HG03066 (cell line): ENCODE measurements at regions not wholly inside any gene's neighbourhood (a gene's known extent, or its start where the extent isn't known, plus 50 kb on each side); places are given as distances from the start of the nearest gene placed in this dataset.

Experiments
- ATAC-seq: cut with Tn5 transposase; IDR thresholded peaks from one replicate; pipeline ENCODE4 v1.9.1; 2021; ENCODE audit warnings: low read depth; ENCODE audit not compliant: unreplicated experiment

- ATAC-seq = no peak
These were observed 51.9 kb upstream of the TSPAN11 start for GRCh38 chr12:30874455-30875321.

DNA sequence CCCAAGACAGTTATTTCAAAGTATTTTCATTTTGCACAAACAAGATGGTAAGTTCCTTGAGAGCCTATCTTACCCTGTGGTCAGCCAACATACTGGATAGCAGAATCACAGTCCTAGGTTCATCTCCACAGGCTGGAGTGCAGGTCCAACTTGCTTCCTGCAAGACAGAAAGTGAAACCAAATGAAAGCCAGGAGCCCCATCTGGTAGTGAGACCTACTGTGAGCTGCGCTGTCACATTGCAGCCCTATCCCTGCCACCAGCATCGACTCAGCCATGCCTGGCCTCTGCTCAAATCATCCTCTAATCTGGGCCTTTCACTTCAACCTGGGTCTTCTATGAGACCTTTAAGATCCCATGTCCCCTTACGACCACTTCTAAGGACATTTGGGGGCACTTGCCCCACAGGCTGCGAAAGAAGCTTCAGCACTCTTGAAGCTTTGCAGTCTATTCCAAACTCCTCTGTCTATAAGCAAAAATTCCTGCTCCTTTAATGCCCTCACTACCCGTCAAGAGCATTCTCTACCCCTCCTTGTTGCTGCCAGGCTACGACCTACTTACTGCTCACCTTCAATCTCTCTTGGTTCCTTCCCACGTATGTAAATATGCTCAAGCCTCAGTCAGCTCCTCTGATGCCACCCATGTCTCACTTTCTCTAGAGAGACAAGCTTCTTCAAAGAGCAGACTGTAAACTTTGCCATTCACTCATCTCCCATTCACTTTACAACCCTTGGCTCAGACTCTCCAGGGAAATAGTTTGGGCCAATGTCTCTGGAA, 55.9 kb upstream of the TSPAN11 start:
- ATAC-seq = no peak

DNA sequence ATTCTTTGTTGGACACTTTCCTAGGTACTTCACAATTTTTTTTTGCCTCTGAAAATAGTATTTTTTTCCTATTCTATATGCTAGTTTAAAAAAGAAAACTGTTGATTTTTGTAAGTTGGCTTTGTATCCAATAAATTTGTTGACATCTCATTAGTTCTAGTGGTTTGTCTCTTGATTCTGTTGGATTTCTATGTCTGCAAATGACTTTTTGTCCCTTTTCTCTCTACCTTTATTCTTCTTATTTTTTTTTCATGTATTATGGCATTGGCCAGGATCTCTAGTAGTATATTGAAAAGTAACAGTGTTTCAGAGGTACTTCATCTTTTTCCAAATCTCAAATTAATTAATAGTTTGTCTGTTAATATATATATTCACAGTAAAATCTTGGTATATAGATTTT, 59.1 kb upstream of the TSPAN11 start:
- ATAC-seq = no peak

GRCh38 chr12:30866256-30866655, 60.3 kb upstream of the TSPAN11 start:
- ATAC-seq = no peak

DNA sequence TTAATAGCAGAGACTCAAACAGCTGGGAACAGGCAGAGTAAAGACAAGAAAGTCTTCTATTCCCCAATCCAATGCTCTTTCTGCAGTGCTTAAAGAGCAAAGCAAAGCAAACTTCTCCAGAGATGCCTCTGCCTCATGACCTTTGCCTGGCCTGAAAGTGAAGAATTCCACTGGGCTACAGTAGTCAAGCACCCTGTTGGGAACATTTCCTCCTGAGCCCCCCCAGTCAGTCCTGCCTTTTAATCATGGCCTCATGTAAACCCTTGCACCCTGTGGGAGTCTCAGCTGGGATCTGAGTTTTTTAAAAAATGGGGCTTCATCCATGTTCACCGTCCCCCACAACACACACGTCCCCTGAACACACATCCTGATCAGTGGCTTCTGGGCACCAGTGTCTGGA, 62.7 kb upstream of the TSPAN11 start:
- ATAC-seq = no peak

GRCh38 chr12:30862486-30862885, 64.1 kb upstream of the TSPAN11 start:
- no peak for ATAC-seq

GRCh38 chr12:30859226-30859625, 67.3 kb upstream of the TSPAN11 start:
- ATAC-seq = no peak

- ATAC-seq = no peak
These were observed 68.1 kb upstream of the TSPAN11 start for GRCh38 chr12:30858471-30858870.

DNA sequence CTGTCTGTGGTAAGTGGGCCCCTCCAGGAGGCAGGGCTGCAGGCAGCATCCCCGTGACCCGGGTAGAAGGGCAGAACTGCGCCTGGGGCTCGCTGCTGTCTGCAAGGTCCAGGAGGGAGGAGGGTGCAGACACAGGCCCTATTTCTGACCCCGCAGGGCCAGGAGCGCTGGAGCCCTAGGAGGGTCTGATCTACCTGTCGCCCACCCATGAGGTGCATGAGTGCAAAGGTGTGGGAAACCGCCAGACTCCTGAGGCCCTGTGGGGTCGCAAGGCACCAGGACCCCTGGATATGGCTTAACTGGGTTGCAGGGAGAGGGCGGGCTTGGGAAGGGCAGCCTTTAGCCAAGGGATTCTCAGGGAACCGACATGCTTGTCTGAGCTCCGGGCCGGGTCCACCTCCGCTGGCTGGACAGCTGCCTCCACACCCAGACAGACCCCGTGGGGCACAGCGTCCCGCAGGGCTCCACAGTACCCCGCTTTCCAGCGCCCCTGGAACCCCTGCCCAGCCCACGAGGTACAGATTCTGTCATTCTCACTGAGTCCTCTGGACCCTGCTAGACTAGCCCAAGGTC, 72.9 kb upstream of the TSPAN11 start:
- no peak for ATAC-seq

- no peak for ATAC-seq
These were observed 75.9 kb upstream of the TSPAN11 start for GRCh38 chr12:30850684-30851083.

- ATAC-seq = no peak
These were observed 79.3 kb upstream of the TSPAN11 start for GRCh38 chr12:30847259-30847658.

DNA sequence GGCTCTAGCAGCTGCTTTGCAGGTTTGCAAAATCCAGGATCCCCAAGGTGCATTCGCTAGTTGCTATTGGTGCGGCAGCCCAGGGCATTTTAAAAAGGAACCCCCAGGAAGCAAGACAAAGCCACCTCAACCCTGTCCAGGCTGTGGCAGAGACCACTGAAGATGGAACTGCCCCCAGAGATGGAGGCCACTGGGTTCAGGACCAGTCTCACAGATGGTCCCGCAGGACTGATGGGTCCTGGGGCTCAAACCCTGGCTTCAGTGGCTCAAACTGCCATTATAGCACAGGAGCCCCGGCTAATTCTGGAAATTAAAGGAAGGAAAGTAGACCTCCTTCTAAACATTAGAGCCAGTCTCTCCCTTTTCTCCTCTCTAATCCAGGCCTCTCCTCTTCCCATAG, 79.8 kb upstream of the TSPAN11 start:
- ATAC-seq = no peak

DNA sequence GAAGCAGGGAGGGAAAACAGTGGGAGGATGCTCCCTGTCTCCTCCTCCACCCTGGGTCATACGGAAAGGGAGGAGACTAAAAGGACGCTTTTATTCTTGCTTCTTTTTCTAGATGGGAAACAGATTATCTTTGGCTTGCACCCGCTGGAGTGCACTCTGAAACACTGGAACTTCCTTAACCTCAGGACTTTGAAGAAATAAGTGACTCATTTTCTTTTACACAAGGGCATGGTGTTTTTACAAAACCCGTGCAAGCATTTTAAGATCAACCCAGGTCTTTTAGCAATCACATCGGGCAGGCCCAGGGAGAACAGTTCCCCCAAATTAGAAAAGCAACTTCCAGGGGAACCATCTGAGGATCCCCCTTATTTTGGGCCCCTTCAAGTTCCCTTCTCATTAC, 80.9 kb upstream of the TSPAN11 start:
- no peak for ATAC-seq

GRCh38 chr12:30843211-30843610, 83.3 kb upstream of the TSPAN11 start:
- ATAC-seq = no peak

DNA sequence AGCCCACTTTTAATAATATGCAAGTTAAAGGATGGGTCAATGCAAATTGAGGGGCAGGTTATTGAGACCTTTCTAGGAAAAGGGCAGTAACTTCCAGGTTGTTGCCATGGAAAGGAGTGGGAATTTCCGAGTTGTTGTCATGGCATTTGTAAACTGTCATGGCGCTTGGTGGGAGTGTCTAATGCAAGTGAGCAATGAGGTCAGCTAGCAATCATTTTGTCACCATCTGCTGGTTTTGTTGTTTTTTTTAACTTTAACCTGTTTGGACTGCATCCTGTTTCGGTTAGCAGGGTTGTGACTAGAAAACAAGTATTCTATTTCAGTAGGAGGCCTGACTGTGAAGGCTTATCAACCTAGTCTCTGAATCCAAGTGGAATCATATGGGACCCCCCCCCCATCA, 85.8 kb upstream of the TSPAN11 start:
- ATAC-seq = no peak

- ATAC-seq = no peak
These were observed 85.0 kb upstream of the CAPRIN2 start for GRCh38 chr12:30839643-30840220.

GRCh38 chr12:30837595-30837994, 82.8 kb upstream of the CAPRIN2 start:
- ATAC-seq = no peak

- no peak for ATAC-seq
These were observed 82.1 kb upstream of the CAPRIN2 start for GRCh38 chr12:30836656-30837445.

GRCh38 chr12:30835216-30835615, 80.5 kb upstream of the CAPRIN2 start:
- ATAC-seq = no peak

GRCh38 chr12:30830751-30831150, 76.0 kb upstream of the CAPRIN2 start:
- no peak for ATAC-seq
